Keratinocyte (primary cell): ENCODE measurements at regions not wholly inside any gene's neighbourhood (a gene's known extent, or its start where the extent isn't known, plus 50 kb on each side); places are given as distances from the start of the nearest gene placed in this dataset.

Experiments
- DNase-seq: peaks from one replicate; pipeline ENCODE4 v3.0.0-alpha.2; 2011; ENCODE audit warnings: low read depth, missing footprints, low spot score
- FAIRE-seq: peaks from 2 replicates; lab custom pipeline; 2011; peaks lifted over from hg19 to GRCh38; lab: Jason Lieb, UNC
- H2AFZ ChIP-seq: 2 replicates; pipeline ENCODE4 v1.6.0; 2012; ENCODE audit warnings: low read length, control low read depth, inconsistent platforms; ENCODE audit not compliant: control insufficient read depth
- H3K27ac ChIP-seq: 2 replicates; pipeline ENCODE4 v1.5.1; 2011; ENCODE audit warnings: low read length; ENCODE audit not compliant: control insufficient read depth, insufficient read depth
- H3K27me3 ChIP-seq: 3 replicates; pipeline ENCODE4 v1.6.0; 2011; ENCODE audit warnings: low read length; ENCODE audit not compliant: control insufficient read depth, insufficient read depth; ENCODE audit errors: extremely low read depth
- H3K36me3 ChIP-seq, 2 experiments: 2 replicates in 1 of 2; 3 replicates in 1 of 2; pipeline ENCODE4 v1.5.1; 2011; ENCODE audit warnings: low read length in 2 of 2, mild to moderate bottlenecking in 1 of 2; ENCODE audit not compliant: control insufficient read depth in 2 of 2, insufficient read depth in 2 of 2; ENCODE audit errors: extremely low read depth in 1 of 2
- H3K4me1 ChIP-seq: 3 replicates; pipeline ENCODE4 v1.5.1; 2011; ENCODE audit warnings: low read length; ENCODE audit not compliant: control insufficient read depth, insufficient read depth; ENCODE audit errors: extremely low read depth
- H3K4me2 ChIP-seq: 3 replicates; pipeline ENCODE4 v1.6.0; 2011; ENCODE audit warnings: low read depth, low read length; ENCODE audit not compliant: control insufficient read depth, insufficient read depth; ENCODE audit errors: extremely low read depth
- H3K4me3 ChIP-seq, 3 experiments: fragments of 200-600 bp in 1 of 3; sonication (generic) in 1 of 3; 2 replicates in 2 of 3; 3 replicates in 1 of 3; pipeline ENCODE4 v1.5.1; 2011 to 2016; ENCODE audit warnings: low read length in 3 of 3, mild to moderate bottlenecking in 3 of 3, control low read depth in 2 of 3, inconsistent platforms in 1 of 3, low read depth in 1 of 3, mixed read lengths in 1 of 3, mixed run types in 1 of 3, moderate library complexity in 1 of 3; ENCODE audit not compliant: control insufficient read depth in 2 of 3, insufficient read depth in 2 of 3; ENCODE audit errors: extremely low read depth in 1 of 3
- H3K79me2 ChIP-seq: 2 replicates; pipeline ENCODE4 v1.6.0; 2012; ENCODE audit warnings: low read length; ENCODE audit not compliant: control insufficient read depth, insufficient read depth
- H3K9ac ChIP-seq: 3 replicates; pipeline ENCODE4 v1.6.0; 2011; ENCODE audit warnings: low read length; ENCODE audit not compliant: control insufficient read depth, insufficient read depth; ENCODE audit errors: extremely low read depth
- H3K9me1 ChIP-seq: 3 replicates; pipeline ENCODE4 v1.6.0; 2011; ENCODE audit warnings: low read length; ENCODE audit not compliant: control insufficient read depth, insufficient read depth; ENCODE audit errors: extremely low read depth
- H3K9me3 ChIP-seq: 2 replicates; pipeline ENCODE4 v1.5.1; 2012; ENCODE audit warnings: low read depth, low read length; ENCODE audit not compliant: control insufficient read depth
- H4K20me1 ChIP-seq: 3 replicates; pipeline ENCODE4 v1.6.0; 2011; ENCODE audit warnings: low read length; ENCODE audit not compliant: control insufficient read depth, insufficient read depth; ENCODE audit errors: extremely low read depth
- EZH2 ChIP-seq: IDR thresholded peaks from one replicate; pipeline ENCODE4 v1.6.1; 2012; ENCODE audit warnings: inconsistent platforms, mild to moderate bottlenecking, low read length, moderate library complexity
- dilution Hi-C: fragments of 300-500 bp; cut with MboI; formaldehyde crosslinking; loops from one replicate; pipeline ENCODE4 v1.7.0; 2020; ENCODE audit warnings: low sequenced_read_pairs; ENCODE audit not compliant: extremely low pct_ligation_motif_present
- TF ChIP-seq, protein P1 (sequence below), 3 experiments: IDR thresholded peaks in 1 of 3; conservative IDR thresholded peaks in 1 of 3; optimal IDR thresholded peaks in 1 of 3; 2 replicates in 2 of 3; 3 replicates in 1 of 3; pipeline versions ENCODE3 to v1.5.1; 2011; ENCODE audit warnings: low read length in 3 of 3, mild to moderate bottlenecking in 3 of 3, moderate library complexity in 2 of 3, control low read depth in 1 of 3, inconsistent platforms in 1 of 3; ENCODE audit not compliant: insufficient read depth in 2 of 3; ENCODE audit errors: extremely low read depth in 1 of 3

DNA sequence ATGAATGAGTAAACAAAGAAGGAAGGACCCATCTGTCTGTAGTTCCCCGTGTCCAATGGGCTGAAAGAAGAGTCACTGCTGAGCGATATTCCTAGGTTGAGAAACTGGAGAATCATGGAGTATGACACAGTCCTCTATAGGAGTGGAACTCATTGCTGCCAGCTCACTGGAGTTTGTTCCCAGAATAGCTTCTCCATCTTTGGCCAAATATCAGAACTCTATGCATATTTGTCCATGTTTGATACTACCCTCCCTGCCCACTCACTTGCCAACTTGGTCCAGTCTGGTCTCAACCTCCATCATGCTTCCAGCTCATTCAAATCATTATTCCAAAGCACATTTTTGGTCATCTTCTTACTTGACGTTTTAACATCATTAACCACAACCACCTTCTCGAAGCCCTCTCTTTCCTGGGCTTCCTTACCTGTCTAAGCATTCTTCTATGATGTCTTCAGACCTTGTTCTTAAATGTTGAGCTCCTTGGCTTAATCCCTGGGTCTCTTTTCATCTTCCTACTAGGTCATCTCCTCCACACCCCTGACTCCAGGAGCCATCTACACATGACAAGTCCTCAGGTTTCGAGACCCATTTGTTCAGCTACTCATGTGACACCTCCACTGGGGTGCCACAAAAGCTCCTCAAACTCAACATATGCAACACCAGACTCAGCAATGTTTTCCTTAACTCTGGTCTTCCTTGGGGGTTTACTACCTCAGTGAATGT is 221.6 kb downstream of the MYCN start:
- FAIRE-seq (no peak), DNase-seq (no peak)
- no peak overlapping the region for H3K27ac ChIP-seq
- dilution Hi-C loops = no loop called here
- H3K4me1 ChIP-seq = no peaks in the 10 kb centered on the region
- H4K20me1 ChIP-seq = no peaks in the 10 kb centered on the region
- H2AFZ ChIP-seq = no peak overlapping the region
- H3K27me3 ChIP-seq = no peaks in the 10 kb centered on the region
- TF ChIP-seq, protein P1, sequence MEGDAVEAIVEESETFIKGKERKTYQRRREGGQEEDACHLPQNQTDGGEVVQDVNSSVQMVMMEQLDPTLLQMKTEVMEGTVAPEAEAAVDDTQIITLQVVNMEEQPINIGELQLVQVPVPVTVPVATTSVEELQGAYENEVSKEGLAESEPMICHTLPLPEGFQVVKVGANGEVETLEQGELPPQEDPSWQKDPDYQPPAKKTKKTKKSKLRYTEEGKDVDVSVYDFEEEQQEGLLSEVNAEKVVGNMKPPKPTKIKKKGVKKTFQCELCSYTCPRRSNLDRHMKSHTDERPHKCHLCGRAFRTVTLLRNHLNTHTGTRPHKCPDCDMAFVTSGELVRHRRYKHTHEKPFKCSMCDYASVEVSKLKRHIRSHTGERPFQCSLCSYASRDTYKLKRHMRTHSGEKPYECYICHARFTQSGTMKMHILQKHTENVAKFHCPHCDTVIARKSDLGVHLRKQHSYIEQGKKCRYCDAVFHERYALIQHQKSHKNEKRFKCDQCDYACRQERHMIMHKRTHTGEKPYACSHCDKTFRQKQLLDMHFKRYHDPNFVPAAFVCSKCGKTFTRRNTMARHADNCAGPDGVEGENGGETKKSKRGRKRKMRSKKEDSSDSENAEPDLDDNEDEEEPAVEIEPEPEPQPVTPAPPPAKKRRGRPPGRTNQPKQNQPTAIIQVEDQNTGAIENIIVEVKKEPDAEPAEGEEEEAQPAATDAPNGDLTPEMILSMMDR (optimal IDR thresholded peaks at IDR 0.05 in 1 of 3, IDR thresholded peaks at IDR 0.05 in 1 of 3, conservative IDR thresholded peaks at IDR 0.05 in 1 of 3; ENCODE audit: extremely low read depth in 1 of 3, insufficient read depth in 2 of 3, low read length in 3 of 3) = no peak
- TF ChIP-seq EZH2 = no peak
- no peak overlapping the region for H3K4me3 ChIP-seq
- H3K36me3 ChIP-seq = no peaks in the 10 kb centered on the region
- H3K4me2 ChIP-seq = no peak overlapping the region
- H3K9me1 ChIP-seq = no peaks in the 10 kb centered on the region
- H3K9me3 ChIP-seq = no peaks in the 10 kb centered on the region
- no peaks in the 10 kb centered on the region for H3K79me2 ChIP-seq
- H3K9ac ChIP-seq = no peak overlapping the region

DNA sequence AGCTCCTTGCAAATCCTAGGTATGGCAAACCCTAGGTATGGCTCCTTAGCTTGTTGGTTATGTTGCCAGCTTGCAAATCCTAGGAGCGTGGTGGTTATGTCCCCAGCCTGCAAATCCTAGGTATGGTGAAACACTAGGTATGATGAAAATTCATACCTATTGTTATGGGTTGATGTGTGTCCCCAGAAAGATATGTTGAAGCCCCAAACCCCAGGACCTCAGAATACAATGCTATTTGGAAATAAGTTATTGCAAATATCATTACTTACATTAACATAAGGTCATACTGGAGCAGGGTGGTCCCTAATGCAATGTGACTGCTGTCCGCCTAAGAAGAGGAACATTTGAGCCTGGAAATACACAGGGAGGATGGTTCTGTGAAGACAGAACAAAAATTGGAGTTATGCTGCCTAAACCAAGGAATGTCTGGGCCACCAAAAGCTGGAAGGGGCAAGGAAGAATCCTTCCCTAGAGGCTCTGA is 220.8 kb downstream of the MYCN start:
- DNase-seq (no peak), FAIRE-seq (no peak)
- no peaks in the 10 kb centered on the region for H3K4me1 ChIP-seq
- no peaks in the 10 kb centered on the region for H3K9me1 ChIP-seq
- no peak for TF ChIP-seq EZH2
- TF ChIP-seq, protein P1 (optimal IDR thresholded peaks at IDR 0.05 in 1 of 3, IDR thresholded peaks at IDR 0.05 in 1 of 3, conservative IDR thresholded peaks at IDR 0.05 in 1 of 3; ENCODE audit: extremely low read depth in 1 of 3, insufficient read depth in 2 of 3, low read length in 3 of 3) = no peak
- no peaks in the 10 kb centered on the region for H3K9me3 ChIP-seq
- H3K9ac ChIP-seq = no peak overlapping the region
- no peak overlapping the region for H3K27ac ChIP-seq
- dilution Hi-C loops = no loop called here
- H3K4me3 ChIP-seq = no peak overlapping the region
- H4K20me1 ChIP-seq = no peaks in the 10 kb centered on the region
- no peaks in the 10 kb centered on the region for H3K79me2 ChIP-seq
- no peaks in the 10 kb centered on the region for H3K27me3 ChIP-seq
- no peak overlapping the region for H3K4me2 ChIP-seq
- H3K36me3 ChIP-seq = no peaks in the 10 kb centered on the region
- no peak overlapping the region for H2AFZ ChIP-seq
